ENCODE measurements at regions not wholly inside any gene's neighbourhood (a gene's known extent, or its start where the extent isn't known, plus 50 kb on each side); places are given as distances from the start of the nearest gene placed in this dataset.

- FAIRE-seq (no peak), DNase-seq (ENCODE audit: insufficient read length, low spot score) (no peak)
- no peak for TF ChIP-seq CTCF (IDR thresholded peaks at IDR 0.05; ENCODE audit: insufficient read depth, missing control alignments)
Measured at GRCh38 chr13:62524498-62524897, 1108.8 kb upstream of the PCDH20 start.

- FAIRE-seq = no peak
- DNase-seq (ENCODE audit: insufficient read length, low spot score) = no peak
- TF ChIP-seq CTCF (IDR thresholded peaks at IDR 0.05; ENCODE audit: insufficient read depth, missing control alignments) = no peak
Measured at GRCh38 chr13:62524061-62524460, 1108.4 kb upstream of the PCDH20 start.

GRCh38 chr13:62512194-62513141, 1096.8 kb upstream of the PCDH20 start:
- peak; percentile 72 for TF ChIP-seq CTCF (IDR thresholded peaks at IDR 0.05; ENCODE audit: insufficient read depth, missing control alignments)
- FAIRE-seq (peak; percentile 67), DNase-seq (ENCODE audit: insufficient read length, low spot score) (no peak)

- FAIRE-seq = no peak
- TF ChIP-seq CTCF (IDR thresholded peaks at IDR 0.05; ENCODE audit: insufficient read depth, missing control alignments) = no peak
- no peak for DNase-seq (ENCODE audit: insufficient read length, low spot score)
Measured at GRCh38 chr13:62510906-62511655, 1095.4 kb upstream of the PCDH20 start.

- DNase-seq (ENCODE audit: insufficient read length, low spot score) = no peak
- FAIRE-seq = no peak
- no peak for TF ChIP-seq CTCF (IDR thresholded peaks at IDR 0.05; ENCODE audit: insufficient read depth, missing control alignments)
Measured at GRCh38 chr13:62502588-62502987, 1086.9 kb upstream of the PCDH20 start.

GRCh38 chr13:62489731-62490130, 1074.1 kb upstream of the PCDH20 start:
- no peak for DNase-seq (ENCODE audit: insufficient read length, low spot score)
- TF ChIP-seq CTCF (IDR thresholded peaks at IDR 0.05; ENCODE audit: insufficient read depth, missing control alignments) = no peak
- no peak for FAIRE-seq
